Gastroesophageal sphincter (tissue), 3 donors: ENCODE measurements at regions not wholly inside any gene's neighbourhood (a gene's known extent, or its start where the extent isn't known, plus 50 kb on each side); places are given as distances from the start of the nearest gene placed in this dataset.

Source experiments
- POLR2A ChIP-seq, 2 donors: fragments of 450-650 bp; IDR thresholded peaks; one replicate each; pipeline ENCODE4 v1.6.1; 2017; ENCODE audit warnings: antibody characterized with exemption in 2 of 2, mild to moderate bottlenecking in 2 of 2, moderate library complexity in 1 of 2
- POLR2AphosphoS5 ChIP-seq: sonication (generic); formaldehyde crosslinking; IDR thresholded peaks from one replicate; pipeline ENCODE4 v1.6.1; 2017; ENCODE audit warnings: antibody characterized with exemption
- TF ChIP-seq, protein P1 (sequence below), 4 experiments: fragments of 200-600 bp in 2 of 4; fragments of 450-650 bp in 2 of 4; sonication (generic) in 1 of 4; IDR thresholded peaks; one replicate each; pipeline ENCODE4 v1.5.1; 2017 to 2019; ENCODE audit warnings: antibody characterized with exemption in 4 of 4, mild to moderate bottlenecking in 2 of 4, moderate library complexity in 2 of 4

DNA sequence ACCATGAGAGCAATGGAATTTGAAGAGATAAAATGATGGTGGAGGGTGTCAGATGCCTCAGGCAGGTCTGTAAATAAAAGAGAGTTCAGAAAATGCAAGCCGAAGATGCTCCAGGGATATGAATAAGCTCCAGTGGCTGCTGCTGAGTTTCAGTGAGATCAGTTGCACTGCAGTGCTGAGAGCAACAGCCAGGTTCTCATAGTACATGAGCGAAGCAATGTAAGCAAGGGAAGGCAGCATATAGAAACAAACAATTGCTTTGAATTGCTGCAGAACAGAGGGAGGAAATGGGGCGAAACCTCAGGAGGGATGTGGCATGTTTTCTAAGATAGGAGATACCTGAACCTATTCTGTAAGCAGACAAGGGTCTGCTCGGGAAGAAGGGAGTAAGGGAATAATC, 369.5 kb downstream of the AASDHPPT start:
- TF ChIP-seq, protein P1, sequence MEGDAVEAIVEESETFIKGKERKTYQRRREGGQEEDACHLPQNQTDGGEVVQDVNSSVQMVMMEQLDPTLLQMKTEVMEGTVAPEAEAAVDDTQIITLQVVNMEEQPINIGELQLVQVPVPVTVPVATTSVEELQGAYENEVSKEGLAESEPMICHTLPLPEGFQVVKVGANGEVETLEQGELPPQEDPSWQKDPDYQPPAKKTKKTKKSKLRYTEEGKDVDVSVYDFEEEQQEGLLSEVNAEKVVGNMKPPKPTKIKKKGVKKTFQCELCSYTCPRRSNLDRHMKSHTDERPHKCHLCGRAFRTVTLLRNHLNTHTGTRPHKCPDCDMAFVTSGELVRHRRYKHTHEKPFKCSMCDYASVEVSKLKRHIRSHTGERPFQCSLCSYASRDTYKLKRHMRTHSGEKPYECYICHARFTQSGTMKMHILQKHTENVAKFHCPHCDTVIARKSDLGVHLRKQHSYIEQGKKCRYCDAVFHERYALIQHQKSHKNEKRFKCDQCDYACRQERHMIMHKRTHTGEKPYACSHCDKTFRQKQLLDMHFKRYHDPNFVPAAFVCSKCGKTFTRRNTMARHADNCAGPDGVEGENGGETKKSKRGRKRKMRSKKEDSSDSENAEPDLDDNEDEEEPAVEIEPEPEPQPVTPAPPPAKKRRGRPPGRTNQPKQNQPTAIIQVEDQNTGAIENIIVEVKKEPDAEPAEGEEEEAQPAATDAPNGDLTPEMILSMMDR (IDR thresholded peaks at IDR 0.05): no peak
- TF ChIP-seq POLR2AphosphoS5: no peak
- no peak for TF ChIP-seq POLR2A (IDR thresholded peaks at IDR 0.05)
